Spleen (tissue), 11 donors: ENCODE measurements at regions not wholly inside any gene's neighbourhood (a gene's known extent, or its start where the extent isn't known, plus 50 kb on each side); places are given as distances from the start of the nearest gene placed in this dataset.

ENCODE experiments used
- DNase-seq: peaks from one replicate; pipeline ENCODE4 v3.0.0-alpha.2; 2020
- H3K27ac ChIP-seq, 8 donors: fragments of 200-600 bp; sonication (generic) in 7 of 8; 1 replicate in 4 of 8; 2 replicates in 4 of 8; pipeline versions ENCODE4 v1.5.0 to v1.8.0; 2016 to 2021; ENCODE audit warnings: inconsistent platforms in 4 of 8, mild to moderate bottlenecking in 4 of 8, moderate library complexity in 1 of 8
- H3K27me3 ChIP-seq, 7 donors: fragments of 200-600 bp; sonication (generic) in 6 of 7; replicated peaks in 1 of 7; 1 replicate in 4 of 7; 2 replicates in 3 of 7; pipeline versions ENCODE4 v1.5.0 to v1.8.0; 2016 to 2021; ENCODE audit warnings: inconsistent platforms in 3 of 7, mild to moderate bottlenecking in 1 of 7
- H3K36me3 ChIP-seq, 6 donors: fragments of 200-600 bp; sonication (generic) in 5 of 6; 1 replicate in 4 of 6; 2 replicates in 2 of 6; pipeline versions ENCODE4 v1.5.0 to v1.8.0; 2016 to 2021; ENCODE audit warnings: inconsistent platforms in 2 of 6
- H3K4me1 ChIP-seq, 6 donors: fragments of 200-600 bp; sonication (generic) in 5 of 6; 1 replicate in 3 of 6; 2 replicates in 3 of 6; pipeline versions ENCODE4 v1.5.0 to v1.8.0; 2016 to 2021; ENCODE audit warnings: inconsistent platforms in 3 of 6
- H3K4me3 ChIP-seq, 8 donors: fragments of 200-600 bp; sonication (generic) in 7 of 8; 1 replicate in 4 of 8; 2 replicates in 4 of 8; pipeline versions ENCODE4 v1.5.0 to v1.8.0; 2016 to 2021; ENCODE audit warnings: inconsistent platforms in 4 of 8, mild to moderate bottlenecking in 4 of 8, moderate library complexity in 2 of 8
- H3K9me3 ChIP-seq, 8 donors: fragments of 200-600 bp; sonication (generic) in 7 of 8; 1 replicate in 4 of 8; 2 replicates in 4 of 8; pipeline versions ENCODE4 v1.5.0 to v1.8.0; 2016 to 2021; ENCODE audit warnings: inconsistent platforms in 4 of 8
- POLR2A ChIP-seq, 3 donors: fragments of 450-650 bp; IDR thresholded peaks; one replicate each; pipeline ENCODE4 v1.5.1; 2017; ENCODE audit warnings: antibody characterized with exemption in 3 of 3, mild to moderate bottlenecking in 1 of 3
- POLR2AphosphoS5 ChIP-seq, 3 donors: sonication (generic); formaldehyde crosslinking; IDR thresholded peaks; one replicate each; pipeline ENCODE4 v1.5.1; 2017; ENCODE audit warnings: antibody characterized with exemption in 3 of 3
- WGBS, 5 donors: extraction: QIAGEN DNeasy Blood & Tissue Kit in 3 of 5; methylation state at CpG; one replicate each; pipeline versions ENCODE4 v1.1.5 to v1.1.7; 2013 to 2018; 5-methylcytosine and 5-hydroxymethylcytosine counted together
- intact Hi-C: fragments of 100-400 bp; cut with DNase I; formaldehyde crosslinking; loops from one replicate; pipeline ENCODE4 v1.15.0; 2023; ENCODE audit warnings: low total_unique reads
- TF ChIP-seq, protein P1 (sequence below), 11 experiments: fragments of 200-600 bp in 7 of 11; fragments of 450-650 bp in 4 of 11; sonication (generic) in 4 of 11; IDR thresholded peaks in 8 of 11; conservative IDR thresholded peaks in 3 of 11; 1 replicate in 7 of 11; 2 replicates in 4 of 11; pipeline versions ENCODE4 v1.4.0 to v1.8.0; 2016 to 2021; ENCODE audit warnings: antibody characterized with exemption in 11 of 11, inconsistent platforms in 4 of 11, mild to moderate bottlenecking in 1 of 11
- donor health status: healthy with polysubstance abuse.
- donor health status: DM: no; HTN: no; CAD: no; lungs with moderate emphysema.
- donor health status: DM: no; HTN: no; CAD: no.
- donor health status: Bipolar disorder and iron deficiency.
- donor health status: healthy.
- donor health status: DM: no; HTN: no; CAD: no.
- donor health status: DM: yes; HTN: yes; CAD: no.

DNA sequence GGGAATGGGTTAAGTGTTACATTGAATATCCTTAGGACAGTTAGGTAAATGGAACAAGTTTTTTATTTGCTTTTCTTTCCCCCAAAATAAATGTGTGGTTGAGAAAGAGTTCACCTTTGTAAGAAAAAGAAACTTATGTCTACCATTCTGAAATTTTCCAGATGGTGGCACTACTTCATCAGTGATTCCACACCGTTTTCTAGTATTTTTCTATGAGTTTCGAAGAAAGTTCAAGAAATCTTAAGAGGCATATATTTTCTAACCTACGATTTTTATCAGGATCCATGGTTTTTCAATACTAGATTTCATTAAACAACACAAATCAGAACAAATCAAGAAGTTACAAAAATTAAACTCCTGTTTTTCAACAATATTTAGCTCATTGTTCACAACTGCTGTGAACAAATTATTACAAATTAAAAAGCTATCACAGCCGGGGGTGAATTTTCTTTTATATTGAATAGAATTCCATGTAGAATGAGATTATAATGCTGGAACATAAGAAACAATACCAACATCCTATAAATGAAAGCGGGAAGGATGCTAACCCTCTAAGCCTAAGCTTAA, 163.1 kb upstream of the NPVF start:
- TF ChIP-seq, protein P1, sequence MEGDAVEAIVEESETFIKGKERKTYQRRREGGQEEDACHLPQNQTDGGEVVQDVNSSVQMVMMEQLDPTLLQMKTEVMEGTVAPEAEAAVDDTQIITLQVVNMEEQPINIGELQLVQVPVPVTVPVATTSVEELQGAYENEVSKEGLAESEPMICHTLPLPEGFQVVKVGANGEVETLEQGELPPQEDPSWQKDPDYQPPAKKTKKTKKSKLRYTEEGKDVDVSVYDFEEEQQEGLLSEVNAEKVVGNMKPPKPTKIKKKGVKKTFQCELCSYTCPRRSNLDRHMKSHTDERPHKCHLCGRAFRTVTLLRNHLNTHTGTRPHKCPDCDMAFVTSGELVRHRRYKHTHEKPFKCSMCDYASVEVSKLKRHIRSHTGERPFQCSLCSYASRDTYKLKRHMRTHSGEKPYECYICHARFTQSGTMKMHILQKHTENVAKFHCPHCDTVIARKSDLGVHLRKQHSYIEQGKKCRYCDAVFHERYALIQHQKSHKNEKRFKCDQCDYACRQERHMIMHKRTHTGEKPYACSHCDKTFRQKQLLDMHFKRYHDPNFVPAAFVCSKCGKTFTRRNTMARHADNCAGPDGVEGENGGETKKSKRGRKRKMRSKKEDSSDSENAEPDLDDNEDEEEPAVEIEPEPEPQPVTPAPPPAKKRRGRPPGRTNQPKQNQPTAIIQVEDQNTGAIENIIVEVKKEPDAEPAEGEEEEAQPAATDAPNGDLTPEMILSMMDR (IDR thresholded peaks at IDR 0.05 in 8 of 11, conservative IDR thresholded peaks at IDR 0.05 in 3 of 11) = peak in 9 of 11 experiments; percentile 12 to 51 (median 40)
- TF ChIP-seq POLR2A (IDR thresholded peaks at IDR 0.05) = no peak
- Histone ChIP-seq H3K36me3 (no peaks in the 10 kb centered on the region), H3K4me1 (peaks cover 0 to 4% (median 0%) of the 10 kb centered on the region in 6 donors), H3K4me3 (no peak overlapping the region), H3K27me3 (peaks cover 0 to 19% (median 0%) of the 10 kb centered on the region in 7 donors), H3K9me3 (no peaks in the 10 kb centered on the region), H3K27ac (no peak overlapping the region)
- DNase-seq = no peak
- intact Hi-C loops = loop anchor here (2.0 kb wide), 1 partner anchor 173 kb away; no protein-coding TSS in a partner anchor
- 33 to 44% (median 38%) methylated on average over 5 of the region's 5 CpGs for WGBS, 5 donors

DNA sequence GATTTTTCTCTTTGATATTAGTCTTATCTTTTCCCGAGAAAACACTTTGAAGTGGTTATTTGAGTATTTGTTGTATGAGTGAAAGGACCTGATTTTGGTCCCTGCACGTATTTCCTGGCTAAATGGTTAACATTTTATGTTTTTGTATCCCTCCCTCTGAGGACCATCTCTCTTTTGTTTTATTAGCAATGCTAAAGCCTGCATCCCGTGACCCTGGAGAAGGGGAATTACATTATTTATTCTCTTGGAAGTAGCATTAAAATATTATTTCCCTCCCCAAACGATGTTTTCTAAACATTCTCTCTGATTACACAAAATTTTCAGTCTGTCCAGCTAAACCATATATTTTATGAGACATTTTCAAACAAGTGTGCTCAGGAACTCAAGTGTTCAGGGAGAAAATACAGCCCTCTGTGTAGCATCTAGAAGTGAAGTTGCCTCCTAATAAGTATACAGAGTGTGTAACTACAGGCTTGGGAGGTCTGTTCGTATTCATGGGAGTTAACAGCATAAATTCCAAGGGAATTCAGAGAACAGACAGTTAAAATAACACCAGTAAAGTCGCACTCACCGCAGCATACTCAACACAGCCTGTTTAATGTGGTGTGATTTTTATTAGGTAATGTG, 163.8 kb upstream of the NPVF start:
- H3K27ac ChIP-seq = peak overlapping the region in 1 of 8 donors; percentile 11
- intact Hi-C loops = loop anchor here (2.0 kb wide), 1 partner anchor 173 kb away; no protein-coding TSS in a partner anchor
- TF ChIP-seq POLR2A (IDR thresholded peaks at IDR 0.05) (no peak), POLR2AphosphoS5 (IDR thresholded peaks at IDR 0.05) (no peak)
- TF ChIP-seq, protein P1 (IDR thresholded peaks at IDR 0.05 in 8 of 11, conservative IDR thresholded peaks at IDR 0.05 in 3 of 11) = no peak
- H3K9me3 ChIP-seq = no peaks in the 10 kb centered on the region
- no peak for DNase-seq
- WGBS, 5 donors = 63 to 82% (median 75%) methylated on average over 7 of the region's 7 CpGs
- peaks cover 0 to 4% (median 0%) of the 10 kb centered on the region in 6 donors for H3K4me1 ChIP-seq
- H3K4me3 ChIP-seq = no peak overlapping the region
- H3K27me3 ChIP-seq = peaks cover 0 to 19% (median 0%) of the 10 kb centered on the region in 7 donors
- no peaks in the 10 kb centered on the region for H3K36me3 ChIP-seq

DNA sequence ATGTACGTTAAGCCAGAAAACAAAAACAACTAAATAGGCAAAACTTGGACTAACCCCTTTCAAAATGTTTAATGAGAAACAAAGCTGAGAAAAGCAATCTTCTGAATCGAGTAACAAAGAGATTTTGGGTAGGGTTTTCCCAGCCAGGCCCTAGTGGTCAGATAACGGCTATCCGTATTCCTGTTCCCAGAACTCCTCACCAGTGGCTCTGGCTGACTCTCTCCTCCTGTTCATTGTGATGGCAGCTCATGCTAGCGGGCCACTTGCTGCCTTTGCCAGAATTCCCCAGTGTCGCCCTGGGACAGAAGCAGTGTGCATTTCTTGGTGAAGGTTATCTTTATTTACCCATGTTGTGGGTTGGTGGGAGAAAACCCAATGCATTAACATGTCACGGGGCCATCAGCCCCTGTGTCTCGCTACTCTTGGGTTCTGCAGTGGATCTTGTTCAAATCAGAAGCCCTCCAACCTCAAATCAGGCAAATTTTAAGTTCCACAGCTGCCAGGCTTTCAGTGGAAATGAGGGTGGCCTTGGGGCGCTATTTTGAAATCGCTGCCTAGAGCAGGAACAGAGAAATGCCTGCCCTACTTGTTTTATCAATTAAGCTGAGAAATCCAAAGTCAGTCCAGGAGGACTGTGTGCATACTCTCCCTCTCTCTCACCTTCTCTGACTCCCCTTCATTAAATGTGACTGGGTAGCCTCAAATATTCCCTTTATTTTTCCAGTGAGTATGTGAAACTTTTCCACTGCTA, 164.5 kb upstream of the NPVF start:
- H3K4me3 ChIP-seq = no peak overlapping the region
- DNase-seq = no peak
- H3K36me3 ChIP-seq = no peaks in the 10 kb centered on the region
- TF ChIP-seq POLR2A (IDR thresholded peaks at IDR 0.05) (no peak), POLR2AphosphoS5 (IDR thresholded peaks at IDR 0.05) (no peak)
- TF ChIP-seq, protein P1 (IDR thresholded peaks at IDR 0.05 in 8 of 11, conservative IDR thresholded peaks at IDR 0.05 in 3 of 11) = no peak
- WGBS, 5 donors = 79 to 87% (median 82%) methylated on average over 8 to 10 of the region's 10 CpGs
- peaks cover 0 to 19% (median 0%) of the 10 kb centered on the region in 7 donors for H3K27me3 ChIP-seq
- no peaks in the 10 kb centered on the region for H3K9me3 ChIP-seq
- H3K4me1 ChIP-seq = peaks cover 0 to 4% (median 0%) of the 10 kb centered on the region in 6 donors
- H3K27ac ChIP-seq = peak overlapping the region in 1 of 8 donors; percentile 11
- intact Hi-C loops = no loop called here

DNA sequence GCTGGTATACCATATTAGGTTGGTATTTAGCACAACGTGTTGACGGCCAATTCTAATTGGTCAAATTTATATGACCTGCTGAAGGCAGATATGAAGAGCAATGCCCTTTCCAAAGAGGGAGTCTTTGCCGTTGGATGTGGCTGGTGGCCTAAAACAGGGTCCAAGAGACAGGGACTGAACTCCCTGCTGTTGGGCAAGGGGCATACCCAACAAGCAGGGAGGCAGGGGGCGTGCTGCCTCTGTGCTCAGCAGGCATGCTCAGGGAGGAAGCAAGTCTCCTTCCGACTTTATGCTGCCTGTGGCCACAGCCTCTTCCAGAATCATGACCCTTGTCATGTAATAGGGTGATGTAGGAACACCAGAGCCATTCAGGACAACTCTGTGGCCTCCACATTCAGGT, 167.7 kb upstream of the NPVF start:
- H3K27me3 ChIP-seq = peaks cover 0 to 1% (median 0%) of the 10 kb centered on the region in 7 donors
- DNase-seq = no peak

More for the DNA sequence above, 167.7 kb upstream of the NPVF start:
- Histone ChIP-seq H3K9me3 (no peaks in the 10 kb centered on the region), H3K4me3 (no peak overlapping the region), H3K27ac (peak overlapping the region in 3 of 8 donors; percentile 46 to 59 (median 46)), H3K36me3 (no peaks in the 10 kb centered on the region), H3K4me1 (no peaks in the 10 kb centered on the region)
- intact Hi-C loops = no loop called here
- 78 to 92% (median 82%) methylated on average over 5 of the region's 5 CpGs for WGBS, 5 donors
- TF ChIP-seq, protein P1 (IDR thresholded peaks at IDR 0.05 in 8 of 11, conservative IDR thresholded peaks at IDR 0.05 in 3 of 11) = no peak
- TF ChIP-seq POLR2AphosphoS5 (IDR thresholded peaks at IDR 0.05) (no peak), POLR2A (IDR thresholded peaks at IDR 0.05) (no peak)
